Type B pancreatic cell (in vitro differentiated cells): ENCODE measurements at regions not wholly inside any gene's neighbourhood (a gene's known extent, or its start where the extent isn't known, plus 50 kb on each side); places are given as distances from the start of the nearest gene placed in this dataset.

Experiments used
- DNase-seq: peaks from one replicate; pipeline ENCODE4 v3.0.0; 2021; ENCODE audit warnings: mixed read lengths; ENCODE audit not compliant: unreplicated experiment; ENCODE audit errors: extremely low spot score
- H3K27ac Mint-ChIP-seq: 2 replicates; pipeline ENCODE4 v1.8.0; 2021; ENCODE audit warnings: mild to moderate bottlenecking, mixed read lengths
- H3K27me3 Mint-ChIP-seq: 2 replicates; pipeline ENCODE4 v1.8.0; 2021; ENCODE audit warnings: mixed read lengths
- H3K36me3 Mint-ChIP-seq: 2 replicates; pipeline ENCODE4 v1.8.0; 2021; ENCODE audit warnings: mixed read lengths
- H3K4me1 Mint-ChIP-seq: one replicate; pipeline ENCODE4 v1.8.0; 2021; ENCODE audit warnings: mixed read lengths; ENCODE audit not compliant: unreplicated experiment
- H3K4me3 Mint-ChIP-seq: 2 replicates; pipeline ENCODE4 v1.8.0; 2021; ENCODE audit warnings: mild to moderate bottlenecking, mixed read lengths
- H3K9me3 Mint-ChIP-seq: 2 replicates; pipeline ENCODE4 v1.8.0; 2021; ENCODE audit warnings: mixed read lengths
- CTCF ChIP-seq: fragments of 200-600 bp; sonication (generic); conservative IDR thresholded peaks from 2 replicates; pipeline ENCODE4 v1.5.0; 2021; ENCODE audit warnings: antibody characterized with exemption, mild to moderate bottlenecking

GRCh38 chr7:155943251-155943899 is 131.1 kb upstream of the SHH start:
- Mint-ChIP-seq H3K36me3 (no peaks in the 10 kb centered on the region), H3K27ac (no peak overlapping the region), H3K4me1 (no peaks in the 10 kb centered on the region), H3K27me3 (peaks cover 28% of the 10 kb centered on the region), H3K4me3 (no peak overlapping the region), H3K9me3 (peaks cover 10% of the 10 kb centered on the region)
- DNase-seq = no peak
- no peak for TF ChIP-seq CTCF

- H3K36me3 Mint-ChIP-seq = no peaks in the 10 kb centered on the region
Observed at GRCh38 chr7:155942226-155942950, 130.1 kb upstream of the SHH start.

GRCh38 chr7:155941688-155942087 is 129.4 kb upstream of the SHH start:
- no peak for TF ChIP-seq CTCF
- H3K27me3 Mint-ChIP-seq = peaks cover 20% of the 10 kb centered on the region
- peaks cover 10% of the 10 kb centered on the region for H3K9me3 Mint-ChIP-seq
- H3K4me1 Mint-ChIP-seq = no peaks in the 10 kb centered on the region
- H3K36me3 Mint-ChIP-seq = no peaks in the 10 kb centered on the region
- no peak overlapping the region for H3K27ac Mint-ChIP-seq
- H3K4me3 Mint-ChIP-seq = no peak overlapping the region
- no peak for DNase-seq

More at GRCh38 chr7:155942226-155942950, 130.1 kb upstream of the SHH start:
- Mint-ChIP-seq H3K4me3 (no peak overlapping the region), H3K27ac (no peak overlapping the region), H3K4me1 (no peaks in the 10 kb centered on the region), H3K9me3 (peaks cover 10% of the 10 kb centered on the region), H3K27me3 (peaks cover 24% of the 10 kb centered on the region)
- no peak for DNase-seq
- no peak for TF ChIP-seq CTCF

GRCh38 chr7:155939350-155939749 is 127.1 kb upstream of the SHH start:
- peaks cover 4% of the 10 kb centered on the region for H3K9me3 Mint-ChIP-seq
- H3K27me3 Mint-ChIP-seq = peaks cover 20% of the 10 kb centered on the region
- no peak overlapping the region for H3K4me3 Mint-ChIP-seq
- TF ChIP-seq CTCF = no peak
- H3K4me1 Mint-ChIP-seq = no peaks in the 10 kb centered on the region
- no peaks in the 10 kb centered on the region for H3K36me3 Mint-ChIP-seq
- no peak for DNase-seq
- H3K27ac Mint-ChIP-seq = no peak overlapping the region

- Mint-ChIP-seq H3K4me3 (no peak overlapping the region), H3K27ac (no peak overlapping the region), H3K4me1 (no peaks in the 10 kb centered on the region), H3K9me3 (peaks cover 4% of the 10 kb centered on the region), H3K36me3 (no peaks in the 10 kb centered on the region), H3K27me3 (peaks cover 20% of the 10 kb centered on the region)
- TF ChIP-seq CTCF = no peak
- DNase-seq = no peak
Observed at GRCh38 chr7:155938129-155938528, 125.9 kb upstream of the SHH start.
